ENCODE measurements at regions not wholly inside any gene's neighbourhood (a gene's known extent, or its start where the extent isn't known, plus 50 kb on each side); places are given as distances from the start of the nearest gene placed in this dataset.
A peak's percentile ranks its signal among the peaks of the same experiment; 100 is the strongest.

DNA sequence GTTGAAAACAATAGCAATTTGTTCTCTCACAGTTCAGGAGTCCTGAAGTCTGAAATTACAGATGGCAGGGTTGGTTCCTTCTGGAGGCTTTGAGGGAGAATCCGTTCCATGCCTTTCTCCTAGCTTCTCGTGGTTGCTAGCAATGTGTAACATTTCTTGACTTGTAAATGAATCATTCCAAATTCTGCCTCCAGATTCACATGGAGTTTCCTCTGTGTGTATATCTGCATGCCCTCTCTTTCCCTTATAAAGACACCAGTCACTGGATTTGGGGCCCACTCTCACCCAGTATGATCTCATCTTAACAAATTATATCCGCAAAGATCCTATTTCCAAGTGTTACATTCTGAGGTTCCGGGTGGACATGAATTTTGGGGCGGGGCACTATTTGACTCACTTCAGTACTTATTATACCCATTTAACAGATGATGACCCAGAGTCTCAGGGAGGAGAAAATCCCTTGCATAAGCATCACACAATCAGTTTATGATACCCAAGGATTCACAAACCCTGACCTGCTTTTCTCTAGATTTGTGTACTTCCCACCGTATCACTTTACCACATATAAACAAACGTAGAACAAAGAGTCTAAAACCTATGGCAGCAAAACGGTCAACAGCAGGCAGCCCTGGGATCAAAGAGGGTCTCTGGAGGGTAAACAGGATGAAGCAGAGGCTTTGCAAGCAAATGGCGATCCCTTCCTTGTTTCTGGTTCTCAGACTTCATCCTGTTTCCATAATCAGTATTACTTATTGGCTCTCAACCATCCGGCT lies 93.7 kb downstream of the C9orf152 start:
- TF ChIP-seq CTCF (IDR thresholded peaks at IDR 0.05), result no peak
- no peak for TF ChIP-seq POLR2A (IDR thresholded peaks at IDR 0.05)
- DNase-seq, result no peak
- Histone ChIP-seq H3K27me3 (no peaks in the 10 kb centered on the region), H3K4me1 (peaks cover 13% of the 10 kb centered on the region), H3K27ac (no peak overlapping the region), H3K4me3 (no peak overlapping the region), H3K36me3 (ENCODE audit: low read depth, missing control alignments) (no peaks in the 10 kb centered on the region), H3K9me3 (no peaks in the 10 kb centered on the region)
- intact Hi-C loops (cut with DNase I; ENCODE audit: low total_unique reads), result no loop called here
- WGBS, 2 donors, result 71 to 73% methylated on average over 10 of the region's 10 CpGs

GRCh38 chr9:110114859-110115201 lies 93.1 kb downstream of the C9orf152 start:
- no peak for TF ChIP-seq CTCF (IDR thresholded peaks at IDR 0.05)
- no peaks in the 10 kb centered on the region for H3K36me3 ChIP-seq (ENCODE audit: low read depth, missing control alignments)
- H3K4me3 ChIP-seq, result no peak overlapping the region
- peaks cover 13% of the 10 kb centered on the region for H3K4me1 ChIP-seq
- H3K27ac ChIP-seq, result no peak overlapping the region
- WGBS, 2 donors, result 35 to 60% methylated on average over 6 to 7 of the region's 7 CpGs
- intact Hi-C loops (cut with DNase I; ENCODE audit: low total_unique reads), result no loop called here
- DNase-seq, result peak; percentile 23
- no peaks in the 10 kb centered on the region for H3K9me3 ChIP-seq
- H3K27me3 ChIP-seq, result no peaks in the 10 kb centered on the region

DNA sequence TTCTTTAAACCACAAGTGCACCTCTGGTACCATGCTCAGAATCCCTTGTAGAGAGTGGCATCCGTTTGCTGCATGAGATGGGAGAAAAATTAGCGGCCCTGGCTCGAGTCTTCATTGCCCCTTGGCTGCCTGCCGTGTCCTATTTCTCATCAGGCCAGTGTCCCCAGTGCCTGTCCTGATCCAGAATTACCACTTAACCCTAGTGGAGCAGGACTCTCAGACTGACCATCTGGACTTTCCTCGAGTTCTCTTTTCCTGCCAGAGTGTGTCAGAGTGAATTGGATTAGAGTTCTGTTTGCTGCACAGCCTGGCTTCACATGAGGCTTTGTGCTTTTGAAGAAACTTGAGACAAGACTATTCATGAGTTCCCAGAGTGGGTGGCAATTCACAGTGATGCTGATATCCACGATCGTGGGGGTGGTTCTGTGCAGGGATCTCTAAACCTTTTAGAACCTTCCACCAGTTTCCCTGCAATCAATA lies 92.6 kb downstream of the C9orf152 start:
- no peak for DNase-seq
- TF ChIP-seq POLR2A (IDR thresholded peaks at IDR 0.05), result no peak
- TF ChIP-seq CTCF (IDR thresholded peaks at IDR 0.05), result no peak

DNA sequence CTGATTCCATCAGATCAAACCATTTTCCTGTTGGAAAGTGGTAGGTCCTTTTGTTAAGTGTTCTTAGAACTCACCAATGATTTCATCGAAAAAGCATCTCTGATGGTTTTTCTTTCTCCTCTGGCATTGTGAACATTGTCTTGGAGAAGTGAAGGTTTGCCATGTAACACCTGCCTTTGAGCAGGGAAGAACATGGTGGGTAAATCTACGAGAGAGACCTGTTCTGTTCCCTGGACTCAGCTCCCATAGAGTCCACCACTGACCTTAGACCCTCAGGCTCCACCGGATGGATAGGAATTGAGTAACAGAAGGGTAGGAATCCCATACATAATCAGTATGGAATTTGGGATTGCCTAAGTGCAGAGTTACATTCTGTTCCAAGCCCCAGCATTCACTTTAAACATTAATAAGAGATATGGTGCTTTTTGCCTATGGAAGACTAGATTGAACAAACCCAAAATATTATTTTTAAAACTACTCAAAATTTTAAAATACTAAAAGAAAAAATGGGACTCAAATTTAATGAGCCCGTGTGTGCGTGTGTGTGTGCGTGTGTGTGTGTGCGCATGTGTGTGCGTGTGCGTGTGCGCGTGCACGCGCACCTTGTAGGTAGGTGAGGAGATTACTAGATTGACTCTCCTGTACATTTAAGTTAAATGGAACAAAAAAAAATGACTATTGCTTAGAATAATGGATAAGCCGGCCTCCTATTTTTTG lies 92.0 kb downstream of the C9orf152 start:
- TF ChIP-seq POLR2A (IDR thresholded peaks at IDR 0.05), result no peak
- no peak for TF ChIP-seq CTCF (IDR thresholded peaks at IDR 0.05)
- H3K4me3 ChIP-seq, result no peak overlapping the region
- H3K27me3 ChIP-seq, result no peaks in the 10 kb centered on the region
- WGBS, 2 donors, result 88 to 90% methylated on average over 14 of the region's 14 CpGs
- peaks cover 13% of the 10 kb centered on the region for H3K4me1 ChIP-seq
- H3K36me3 ChIP-seq (ENCODE audit: low read depth, missing control alignments), result no peaks in the 10 kb centered on the region
- intact Hi-C loops (cut with DNase I; ENCODE audit: low total_unique reads), result no loop called here
- no peak overlapping the region for H3K27ac ChIP-seq
- DNase-seq, result no peak
- H3K9me3 ChIP-seq, result no peaks in the 10 kb centered on the region

More for the DNA sequence above, 92.6 kb downstream of the C9orf152 start:
- no peaks in the 10 kb centered on the region for H3K9me3 ChIP-seq
- H3K4me1 ChIP-seq, result peaks cover 13% of the 10 kb centered on the region
- H3K27ac ChIP-seq, result no peak overlapping the region
- no peak overlapping the region for H3K4me3 ChIP-seq
- intact Hi-C loops (cut with DNase I; ENCODE audit: low total_unique reads), result no loop called here
- WGBS, 2 donors, result 46 to 49% methylated on average over 7 of the region's 7 CpGs
- no peaks in the 10 kb centered on the region for H3K36me3 ChIP-seq (ENCODE audit: low read depth, missing control alignments)
- no peaks in the 10 kb centered on the region for H3K27me3 ChIP-seq

All from testis (tissue), 2 donors.